Sigmoid colon (tissue), 4 donors: ENCODE measurements at regions not wholly inside any gene's neighbourhood (a gene's known extent, or its start where the extent isn't known, plus 50 kb on each side); places are given as distances from the start of the nearest gene placed in this dataset.

Source experiments
- CTCF ChIP-seq, 4 experiments: fragments of 450-650 bp in 3 of 4; fragments of 200-600 bp in 1 of 4; IDR thresholded peaks; one replicate each; pipeline ENCODE4 v1.5.1; 2016 to 2019; ENCODE audit warnings: antibody characterized with exemption in 4 of 4, mild to moderate bottlenecking in 3 of 4, moderate library complexity in 2 of 4
- POLR2A ChIP-seq, 2 donors: fragments of 450-650 bp; IDR thresholded peaks; one replicate each; pipeline ENCODE4 v1.6.1; 2016; ENCODE audit warnings: antibody characterized with exemption in 2 of 2, mild to moderate bottlenecking in 2 of 2, moderate library complexity in 2 of 2
- POLR2AphosphoS5 ChIP-seq, 4 donors: sonication (generic); formaldehyde crosslinking; IDR thresholded peaks; one replicate each; pipeline ENCODE4 v1.6.1; 2017; ENCODE audit warnings: antibody characterized with exemption in 4 of 4

DNA sequence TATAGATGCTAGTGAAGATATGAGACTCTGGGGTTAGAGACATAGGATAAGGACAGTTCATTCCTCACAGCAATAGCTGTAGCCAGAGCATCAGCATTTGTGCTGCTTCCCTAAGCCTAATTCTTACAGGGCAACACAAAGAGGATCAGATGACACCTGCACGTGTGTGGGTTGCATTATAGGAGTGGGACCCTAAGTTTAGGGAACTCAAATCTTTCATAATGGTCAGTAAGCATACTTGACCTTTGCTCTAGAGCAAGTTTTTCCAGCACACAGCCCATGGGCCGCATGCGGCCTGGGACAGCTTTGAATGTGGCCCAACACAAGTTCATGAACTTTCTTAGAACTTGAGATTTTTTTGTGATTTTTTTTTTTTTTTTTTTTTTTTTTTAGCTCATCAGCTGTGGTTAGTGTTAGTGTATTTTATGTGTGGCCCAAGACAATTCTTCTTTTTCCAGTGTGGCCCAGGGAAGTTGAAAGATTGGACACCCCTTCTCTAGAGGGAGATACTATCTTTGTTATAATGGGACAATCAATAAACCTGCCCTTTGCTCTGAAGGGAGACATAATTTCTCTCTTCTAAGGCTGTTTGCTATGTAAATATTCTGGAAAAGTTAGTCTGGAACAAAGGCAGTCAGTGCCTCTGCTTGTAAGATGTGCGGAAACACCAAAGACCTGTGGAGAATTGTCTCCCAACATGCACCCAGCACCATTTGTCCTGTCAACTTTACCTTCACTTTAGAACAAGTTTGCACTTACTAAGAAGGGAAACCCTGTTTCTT is 650.2 kb downstream of the ZNF674 start:
- TF ChIP-seq POLR2A (IDR thresholded peaks at IDR 0.05) (no peak), POLR2AphosphoS5 (IDR thresholded peaks at IDR 0.05) (no peak), CTCF (IDR thresholded peaks at IDR 0.05) (no peak)
